SJSA1 (cell line): ENCODE measurements at regions not wholly inside any gene's neighbourhood (a gene's known extent, or its start where the extent isn't known, plus 50 kb on each side); places are given as distances from the start of the nearest gene placed in this dataset.
A peak's percentile ranks its signal among the peaks of the same experiment; 100 is the strongest.

ENCODE experiments used
- DNase-seq, 2 experiments: peaks; one replicate each; pipeline ENCODE4 v3.0.0-alpha.2; 2015 to 2020; ENCODE audit warnings: low spot score in 2 of 2, low read depth in 1 of 2
- H3K27ac ChIP-seq: fragments of 250-450 bp; sonication (Bioruptor Pico); 2 replicates; pipeline ENCODE4 v1.5.1; 2020; ENCODE audit warnings: mild to moderate bottlenecking, moderate library complexity
- H3K27me3 ChIP-seq: fragments of 250-450 bp; sonication (Bioruptor Pico); replicated peaks from 2 replicates; pipeline ENCODE4 v1.5.1; 2020; ENCODE audit warnings: mild to moderate bottlenecking, moderate library complexity
- H3K36me3 ChIP-seq: fragments of 250-450 bp; sonication (Bioruptor Pico); 2 replicates; pipeline ENCODE4 v1.5.1; 2020; ENCODE audit warnings: mild to moderate bottlenecking
- H3K4me1 ChIP-seq: fragments of 250-450 bp; sonication (Bioruptor Pico); replicated peaks from 2 replicates; pipeline ENCODE4 v1.6.1; 2021; ENCODE audit warnings: mild to moderate bottlenecking
- H3K4me3 ChIP-seq: fragments of 250-450 bp; sonication (Bioruptor Pico); 2 replicates; pipeline ENCODE4 v1.5.1; 2020; ENCODE audit warnings: mild to moderate bottlenecking
- H3K9me3 ChIP-seq: fragments of 250-450 bp; sonication (Bioruptor Pico); replicated peaks from 2 replicates; pipeline ENCODE4 v1.5.1; 2020; ENCODE audit warnings: mild to moderate bottlenecking

DNA sequence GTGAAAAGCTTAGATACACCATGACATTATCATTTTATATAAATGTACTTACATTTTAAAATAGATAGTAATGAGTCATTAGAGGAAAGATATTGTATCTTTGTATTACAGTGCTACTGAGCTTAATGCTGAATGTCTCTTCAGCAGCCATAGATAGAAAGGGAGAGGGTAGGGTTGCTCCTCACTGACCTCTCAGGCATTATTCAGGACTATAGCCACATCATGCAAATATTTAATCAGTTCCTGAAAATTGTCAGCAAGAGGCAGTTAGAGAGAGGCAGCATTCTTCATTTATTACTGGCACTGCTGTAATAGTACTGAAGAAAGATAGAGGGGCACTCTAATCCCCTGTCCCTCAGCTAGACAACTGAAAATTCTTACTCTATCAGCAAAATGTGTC, 242.0 kb upstream of the TANK start:
- Histone ChIP-seq H3K27ac (no peak overlapping the region), H3K4me3 (no peak overlapping the region), H3K27me3 (no peaks in the 10 kb centered on the region), H3K9me3 (no peaks in the 10 kb centered on the region), H3K36me3 (no peaks in the 10 kb centered on the region), H3K4me1 (peaks cover 36% of the 10 kb centered on the region)
- DNase-seq, result no peak

DNA sequence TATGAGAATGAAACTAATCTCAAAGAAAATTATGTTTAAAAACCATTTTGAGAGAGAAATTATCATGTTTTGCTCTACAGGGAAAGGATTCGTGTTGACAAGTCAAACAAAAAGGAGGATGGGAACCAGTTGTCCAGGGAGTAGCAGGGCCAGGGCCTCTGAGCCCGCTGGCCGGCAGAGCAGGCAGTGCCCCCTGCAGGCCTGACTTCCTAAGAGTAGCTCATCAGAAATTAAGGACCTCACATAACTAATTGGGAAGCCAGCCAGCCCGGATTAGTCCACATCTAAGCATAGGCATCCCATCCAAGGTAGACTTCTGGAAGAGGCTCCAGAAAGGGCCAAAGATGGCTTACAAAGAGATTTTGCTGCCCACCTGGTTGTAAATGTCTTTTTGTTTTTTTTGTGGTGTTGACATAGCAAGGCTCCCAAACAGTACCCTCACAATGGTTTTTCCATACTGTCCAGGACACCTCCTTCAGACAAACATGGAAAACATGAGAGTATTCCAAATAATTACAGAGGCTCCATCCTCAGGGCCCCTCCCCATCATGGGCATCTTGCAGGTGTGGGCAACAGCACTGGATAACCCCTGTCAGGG, 241.2 kb upstream of the TANK start:
- Histone ChIP-seq H3K36me3 (no peaks in the 10 kb centered on the region), H3K27me3 (no peaks in the 10 kb centered on the region), H3K4me3 (no peak overlapping the region), H3K4me1 (peaks cover 36% of the 10 kb centered on the region), H3K9me3 (no peaks in the 10 kb centered on the region), H3K27ac (no peak overlapping the region)
- DNase-seq, result no peak

DNA sequence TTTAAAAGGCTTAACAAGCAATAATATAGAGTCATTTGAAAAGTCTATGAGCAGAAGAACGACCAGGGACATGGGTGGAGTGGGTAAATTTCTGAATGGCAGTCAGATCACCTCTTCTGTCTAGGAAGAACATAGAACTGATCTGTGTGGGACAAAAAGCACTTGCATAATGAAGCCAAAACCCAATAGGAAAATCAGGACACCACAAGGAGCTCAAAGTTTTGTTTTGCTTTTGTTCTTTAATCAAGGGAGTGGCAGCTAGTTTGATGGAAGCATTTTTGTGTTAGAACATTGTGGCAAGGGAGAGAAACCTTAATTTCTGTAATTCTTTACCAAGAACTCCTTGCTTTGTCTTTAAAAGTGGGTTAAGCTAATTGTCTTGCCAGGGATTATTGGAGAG, 240.2 kb upstream of the TANK start:
- DNase-seq, result no peak
- Histone ChIP-seq H3K9me3 (no peaks in the 10 kb centered on the region), H3K36me3 (no peaks in the 10 kb centered on the region), H3K27ac (peak overlapping the region; percentile 72), H3K4me3 (no peak overlapping the region), H3K4me1 (peaks cover 36% of the 10 kb centered on the region), H3K27me3 (no peaks in the 10 kb centered on the region)

DNA sequence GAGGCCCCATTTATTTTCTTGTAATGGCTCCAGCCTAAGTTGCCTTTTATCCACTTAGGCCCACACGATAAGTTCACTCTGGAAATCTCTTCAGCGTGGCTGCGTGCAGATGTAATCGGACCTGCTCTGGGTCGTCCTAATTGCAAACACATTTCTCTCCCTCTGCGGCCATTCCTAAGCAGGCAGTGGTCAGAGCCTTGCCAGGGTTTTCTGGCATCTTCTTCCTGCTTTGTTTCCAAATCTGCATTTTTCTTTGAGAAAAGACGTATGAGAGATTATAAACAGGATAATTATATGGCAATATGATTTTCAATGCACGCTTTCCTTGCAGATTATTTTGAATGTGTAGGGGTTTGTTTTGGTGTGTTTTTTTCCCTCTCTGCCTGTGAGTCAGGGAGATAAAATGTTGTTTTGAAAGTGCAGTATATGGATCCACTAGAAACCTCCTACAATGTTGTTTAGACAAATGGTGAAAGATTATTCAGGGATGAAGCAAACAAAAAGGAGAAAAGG, 239.4 kb upstream of the TANK start:
- no peaks in the 10 kb centered on the region for H3K27me3 ChIP-seq
- no peak overlapping the region for H3K4me3 ChIP-seq
- H3K27ac ChIP-seq, result peak overlapping the region; percentile 72
- peaks cover 36% of the 10 kb centered on the region for H3K4me1 ChIP-seq
- no peaks in the 10 kb centered on the region for H3K36me3 ChIP-seq
- H3K9me3 ChIP-seq, result no peaks in the 10 kb centered on the region
- DNase-seq, result peak; percentile 83 to 93

DNA sequence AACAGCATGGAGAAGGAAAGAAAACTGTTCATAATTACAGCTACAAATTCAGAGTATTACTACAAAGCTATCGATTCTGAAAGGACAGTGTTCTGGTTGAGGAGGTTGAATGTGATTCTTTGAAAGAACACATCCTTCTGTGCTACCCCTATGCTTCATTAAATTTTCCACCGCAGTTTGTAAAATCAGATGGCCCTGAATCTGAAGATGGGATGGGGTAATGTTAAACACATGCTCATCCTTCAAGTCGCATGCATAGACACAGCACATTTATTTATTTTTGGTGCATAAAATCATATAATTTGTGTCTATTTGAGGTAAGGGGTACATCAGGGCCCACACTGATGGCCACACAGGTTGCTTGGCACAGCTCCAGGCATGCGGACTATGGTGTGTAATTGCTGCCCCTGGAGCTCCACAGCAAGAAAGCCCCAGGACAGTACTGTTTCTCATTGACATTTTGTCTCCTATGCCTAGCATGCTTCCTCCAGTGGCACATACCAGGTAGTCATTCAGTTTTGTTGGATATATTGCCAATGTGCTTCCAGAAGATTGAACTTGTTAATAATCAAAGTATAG, 238.8 kb upstream of the TANK start:
- DNase-seq, result peak; percentile 59 to 73
- Histone ChIP-seq H3K4me3 (no peak overlapping the region), H3K27me3 (no peaks in the 10 kb centered on the region), H3K9me3 (no peaks in the 10 kb centered on the region), H3K4me1 (peaks cover 36% of the 10 kb centered on the region), H3K27ac (peak overlapping the region; percentile 72), H3K36me3 (no peaks in the 10 kb centered on the region)

DNA sequence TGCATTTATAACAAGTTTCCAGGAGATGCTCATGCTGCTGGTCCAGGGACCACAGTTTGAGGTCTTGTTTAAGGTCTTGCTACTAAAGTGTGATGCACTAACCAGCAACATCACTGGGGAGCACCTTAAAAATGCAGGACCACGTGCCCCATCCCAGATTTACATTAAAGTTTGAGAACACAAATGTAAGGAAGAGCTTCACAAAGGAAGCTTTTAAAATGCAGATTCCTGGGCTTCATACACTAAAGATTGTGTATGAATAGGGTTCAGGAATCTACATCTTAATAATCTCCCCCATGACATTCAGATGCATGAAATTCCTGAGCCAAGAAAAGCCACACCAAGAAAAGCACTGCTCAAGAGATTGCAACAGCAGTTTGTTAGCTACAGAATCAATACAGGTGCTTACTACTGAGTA, 235.3 kb upstream of the TANK start:
- Histone ChIP-seq H3K27me3 (no peaks in the 10 kb centered on the region), H3K4me1 (peaks cover 45% of the 10 kb centered on the region), H3K9me3 (no peaks in the 10 kb centered on the region), H3K4me3 (no peak overlapping the region), H3K27ac (no peak overlapping the region), H3K36me3 (no peaks in the 10 kb centered on the region)
- DNase-seq, result no peak

DNA sequence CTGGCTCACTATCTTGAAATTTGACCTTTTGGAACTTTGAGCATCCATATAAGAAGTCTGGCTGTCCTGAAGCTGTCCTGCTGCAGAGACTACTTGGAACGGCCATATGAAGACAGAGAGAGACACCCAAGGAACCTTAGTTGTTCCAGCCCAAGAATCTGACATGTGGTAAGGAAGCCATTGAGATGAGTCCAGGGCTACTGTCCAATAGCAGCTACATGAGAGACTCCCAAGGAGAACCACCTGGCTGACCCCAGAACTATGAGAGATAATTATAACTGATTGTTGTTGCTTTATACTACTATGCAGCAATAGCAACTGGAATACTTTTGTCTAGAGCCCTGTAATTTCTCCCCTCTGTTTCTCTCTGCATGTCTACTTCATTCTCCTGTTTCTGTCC, 234.3 kb upstream of the TANK start:
- Histone ChIP-seq H3K9me3 (no peaks in the 10 kb centered on the region), H3K27me3 (no peaks in the 10 kb centered on the region), H3K27ac (no peak overlapping the region), H3K36me3 (no peaks in the 10 kb centered on the region), H3K4me1 (peaks cover 40% of the 10 kb centered on the region), H3K4me3 (no peak overlapping the region)
- DNase-seq, result no peak

DNA sequence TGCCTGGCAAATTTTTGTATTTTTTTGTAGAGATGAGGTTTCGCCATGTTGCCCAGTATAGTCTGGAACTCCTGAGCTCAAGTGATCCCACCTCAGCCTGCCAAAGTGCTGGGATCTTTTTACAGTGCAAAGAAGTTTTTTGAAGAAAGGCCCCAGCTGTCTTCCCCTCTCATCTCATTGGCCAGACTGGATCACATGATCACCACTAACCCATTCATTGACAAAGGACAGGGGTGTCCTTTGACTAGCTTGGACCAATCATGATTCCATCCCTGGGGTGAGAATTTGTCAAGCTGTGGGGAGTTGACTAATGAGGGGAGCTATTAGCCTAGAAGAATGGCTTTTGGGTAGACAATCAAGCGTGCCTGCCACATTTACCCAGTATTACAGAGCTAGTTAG, 232.9 kb upstream of the TANK start:
- Histone ChIP-seq H3K4me1 (peaks cover 28% of the 10 kb centered on the region), H3K36me3 (no peaks in the 10 kb centered on the region), H3K27me3 (no peaks in the 10 kb centered on the region), H3K27ac (no peak overlapping the region), H3K9me3 (no peaks in the 10 kb centered on the region), H3K4me3 (no peak overlapping the region)
- DNase-seq, result no peak

DNA sequence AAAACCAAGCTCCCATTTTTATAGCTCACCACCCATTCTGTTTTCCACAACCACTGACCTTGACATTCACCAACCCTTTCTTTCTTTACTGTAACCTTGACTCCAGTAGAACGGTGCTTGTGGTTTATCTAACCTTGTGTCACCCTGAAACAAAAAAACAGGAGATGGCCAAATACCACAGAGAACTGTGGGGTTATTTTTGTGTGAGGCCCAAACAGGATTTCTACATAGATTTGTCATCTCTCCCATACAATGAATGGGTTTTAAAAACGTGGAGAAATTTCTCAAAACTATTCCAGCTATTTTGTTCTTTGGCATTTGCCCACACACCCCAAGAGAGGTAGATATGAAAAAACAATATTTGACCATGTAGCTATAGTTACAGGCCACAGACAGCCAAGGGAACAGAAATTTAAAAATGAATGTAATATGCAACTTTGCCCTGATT, 231.3 kb upstream of the TANK start:
- Histone ChIP-seq H3K9me3 (no peaks in the 10 kb centered on the region), H3K27me3 (no peaks in the 10 kb centered on the region), H3K4me3 (no peak overlapping the region), H3K27ac (peak overlapping the region; percentile 79), H3K4me1 (peaks cover 37% of the 10 kb centered on the region), H3K36me3 (no peaks in the 10 kb centered on the region)
- DNase-seq, result peak in 1 of 2 experiments; percentile 67

DNA sequence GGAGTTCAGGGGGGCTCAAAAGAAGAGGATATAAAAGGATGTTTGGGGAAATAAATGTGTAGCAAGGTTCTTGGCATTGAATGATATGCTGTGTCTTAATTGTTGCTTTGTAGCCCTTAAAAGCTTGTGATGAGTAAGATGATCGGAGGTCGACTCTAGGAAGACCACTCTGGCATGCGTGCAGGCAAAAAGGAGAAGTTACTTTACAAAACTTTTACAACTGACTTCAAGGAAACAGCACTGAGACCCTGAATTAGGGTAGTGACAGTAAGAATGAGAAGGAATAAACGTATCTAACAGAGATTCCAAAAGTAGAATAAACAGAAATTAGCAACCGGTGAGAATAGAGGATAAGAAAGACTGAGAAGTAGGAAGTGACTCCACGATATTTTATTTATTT, 228.7 kb upstream of the TANK start:
- H3K9me3 ChIP-seq, result no peaks in the 10 kb centered on the region
- H3K4me1 ChIP-seq, result peaks cover 37% of the 10 kb centered on the region
- no peaks in the 10 kb centered on the region for H3K36me3 ChIP-seq
- DNase-seq, result no peak
- H3K27me3 ChIP-seq, result no peaks in the 10 kb centered on the region
- no peak overlapping the region for H3K27ac ChIP-seq
- no peak overlapping the region for H3K4me3 ChIP-seq

DNA sequence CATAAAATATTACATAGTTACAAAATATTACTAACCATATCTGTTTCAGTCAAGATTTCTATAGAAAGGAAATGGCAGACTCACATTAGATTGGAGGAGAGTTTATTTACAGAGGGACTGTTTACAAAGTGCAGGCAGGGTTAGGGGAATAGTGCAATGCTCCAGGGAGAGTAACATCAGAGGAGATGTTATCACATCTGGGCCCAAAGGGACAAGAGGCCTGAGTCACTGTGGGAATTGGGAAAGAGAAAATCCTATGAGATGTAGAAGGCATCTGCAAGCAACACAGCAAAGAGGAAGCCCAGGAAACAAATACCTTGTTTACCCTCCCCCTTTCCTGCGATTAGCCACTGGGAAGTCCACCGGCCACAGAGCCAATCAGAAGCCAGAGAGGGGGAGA, 227.3 kb upstream of the TANK start:
- no peaks in the 10 kb centered on the region for H3K9me3 ChIP-seq
- DNase-seq, result peak; percentile 51 to 57
- H3K27me3 ChIP-seq, result no peaks in the 10 kb centered on the region
- no peaks in the 10 kb centered on the region for H3K36me3 ChIP-seq
- H3K4me3 ChIP-seq, result no peak overlapping the region
- H3K27ac ChIP-seq, result no peak overlapping the region
- H3K4me1 ChIP-seq, result peaks cover 37% of the 10 kb centered on the region

DNA sequence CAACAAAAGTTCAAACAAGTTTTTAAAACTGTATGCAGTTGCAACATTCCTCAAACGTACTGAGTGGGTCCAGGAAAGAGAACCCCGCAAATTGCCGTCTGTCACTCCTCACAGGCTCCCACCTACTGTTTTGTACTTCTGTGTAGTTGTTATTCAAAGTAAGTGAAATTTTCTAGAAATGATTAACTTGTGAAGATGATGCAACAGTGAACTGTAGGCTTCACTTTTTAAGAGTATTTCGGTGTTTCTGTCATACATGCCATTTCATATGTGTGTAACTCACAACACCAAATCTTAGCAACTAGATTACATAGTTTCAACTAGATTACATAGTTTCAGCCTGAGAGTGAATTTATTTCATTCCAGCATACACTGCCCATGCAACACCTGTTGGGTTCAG, 226.0 kb upstream of the TANK start:
- no peak overlapping the region for H3K4me3 ChIP-seq
- no peak for DNase-seq
- H3K36me3 ChIP-seq, result no peaks in the 10 kb centered on the region
- peaks cover 26% of the 10 kb centered on the region for H3K4me1 ChIP-seq
- H3K27ac ChIP-seq, result no peak overlapping the region
- H3K27me3 ChIP-seq, result no peaks in the 10 kb centered on the region
- H3K9me3 ChIP-seq, result no peaks in the 10 kb centered on the region

DNA sequence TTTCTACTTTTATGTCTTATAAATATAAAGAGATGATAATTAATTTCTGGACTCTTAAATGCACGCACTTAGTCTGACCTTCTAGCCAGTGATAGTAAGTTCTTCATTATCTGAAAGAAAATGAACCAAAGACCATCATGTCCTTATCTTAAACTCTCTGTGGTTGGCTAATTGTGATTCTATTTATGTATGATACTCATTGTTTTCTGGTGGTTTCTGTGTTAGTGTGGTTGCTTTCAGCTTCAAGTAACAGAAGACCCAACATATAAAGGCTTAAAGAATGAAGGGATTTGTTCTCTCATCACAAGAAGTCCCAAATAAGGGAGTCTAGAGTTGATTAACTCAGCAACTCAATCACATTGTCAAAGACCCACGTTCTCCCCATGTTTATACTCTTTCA, 225.2 kb upstream of the TANK start:
- DNase-seq, result no peak
- Histone ChIP-seq H3K27me3 (no peaks in the 10 kb centered on the region), H3K36me3 (no peaks in the 10 kb centered on the region), H3K9me3 (no peaks in the 10 kb centered on the region), H3K4me1 (peaks cover 18% of the 10 kb centered on the region), H3K4me3 (no peak overlapping the region), H3K27ac (no peak overlapping the region)

DNA sequence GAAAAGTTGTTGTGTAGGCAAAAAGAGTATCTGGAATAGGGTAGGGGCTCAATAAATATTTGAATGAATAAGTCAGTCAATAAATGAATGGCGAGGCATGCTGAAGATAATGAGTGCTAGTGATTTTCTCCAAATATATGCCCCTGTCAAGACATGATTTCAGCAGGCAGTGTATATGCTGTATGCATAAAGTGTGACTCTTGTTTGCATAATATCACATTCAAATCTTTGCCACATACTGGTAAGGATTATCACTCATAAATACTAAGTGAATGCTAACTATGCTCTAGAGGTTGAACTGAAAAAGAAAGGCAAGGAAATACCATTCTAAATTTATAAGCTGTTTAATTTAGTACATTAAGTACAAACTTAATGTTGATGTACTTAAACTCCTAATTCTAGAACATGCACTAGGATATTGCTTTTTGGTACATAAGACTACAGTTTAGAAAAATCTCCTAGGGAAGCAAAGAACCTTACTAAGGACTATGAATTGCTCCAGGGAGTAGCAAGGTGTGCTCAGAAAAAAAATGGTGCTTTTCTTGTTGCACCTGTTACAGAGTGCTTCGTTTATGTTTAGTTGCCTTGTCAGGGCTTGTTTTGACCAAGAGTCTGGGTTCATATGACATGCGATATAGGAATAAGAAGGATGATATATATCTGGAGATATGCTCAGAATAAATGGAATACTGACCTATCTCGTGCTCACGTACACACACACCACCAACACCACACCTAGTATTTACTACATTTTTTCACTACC, 224.0 kb upstream of the TANK start:
- Histone ChIP-seq H3K4me3 (no peak overlapping the region), H3K27ac (no peak overlapping the region), H3K4me1 (peaks cover 15% of the 10 kb centered on the region), H3K36me3 (no peaks in the 10 kb centered on the region), H3K27me3 (no peaks in the 10 kb centered on the region), H3K9me3 (no peaks in the 10 kb centered on the region)
- DNase-seq, result no peak
